PC-9 (cell line): ENCODE measurements at regions not wholly inside any gene's neighbourhood (a gene's known extent, or its start where the extent isn't known, plus 50 kb on each side); places are given as distances from the start of the nearest gene placed in this dataset.

Experiments used
- EZH2 ChIP-seq: fragments of 200-600 bp; sonication (generic); IDR thresholded peaks from 2 replicates; pipeline ENCODE4 v1.8.0; 2017; ENCODE audit warnings: antibody characterized with exemption, low read depth
- TF ChIP-seq, protein P1 (sequence below): fragments of 200-600 bp; sonication (generic); conservative IDR thresholded peaks from 2 replicates; pipeline ENCODE4 v1.6.1; 2017; ENCODE audit warnings: mixed run types, antibody characterized with exemption, mild to moderate bottlenecking, moderate library complexity

DNA sequence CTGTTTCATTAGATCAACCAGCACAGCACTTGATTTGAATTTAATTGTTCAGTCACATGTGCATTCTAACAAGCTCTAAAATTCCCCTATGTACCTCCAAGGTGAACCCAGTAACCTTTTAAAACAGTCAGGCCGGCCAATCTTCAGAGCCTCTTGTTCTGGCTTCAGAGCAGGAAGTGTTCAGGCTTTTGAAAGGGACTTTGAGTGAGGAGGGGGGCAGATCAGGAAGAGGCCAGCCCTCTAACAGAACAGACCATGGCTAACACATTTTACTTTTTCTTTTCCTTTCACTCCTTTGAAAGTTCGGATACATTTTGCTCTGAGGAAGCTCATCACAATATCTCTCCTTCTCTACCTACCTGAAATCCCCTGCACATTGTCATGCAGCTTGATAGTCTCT is 390.3 kb downstream of the TBC1D4 start:
- TF ChIP-seq, protein P1, sequence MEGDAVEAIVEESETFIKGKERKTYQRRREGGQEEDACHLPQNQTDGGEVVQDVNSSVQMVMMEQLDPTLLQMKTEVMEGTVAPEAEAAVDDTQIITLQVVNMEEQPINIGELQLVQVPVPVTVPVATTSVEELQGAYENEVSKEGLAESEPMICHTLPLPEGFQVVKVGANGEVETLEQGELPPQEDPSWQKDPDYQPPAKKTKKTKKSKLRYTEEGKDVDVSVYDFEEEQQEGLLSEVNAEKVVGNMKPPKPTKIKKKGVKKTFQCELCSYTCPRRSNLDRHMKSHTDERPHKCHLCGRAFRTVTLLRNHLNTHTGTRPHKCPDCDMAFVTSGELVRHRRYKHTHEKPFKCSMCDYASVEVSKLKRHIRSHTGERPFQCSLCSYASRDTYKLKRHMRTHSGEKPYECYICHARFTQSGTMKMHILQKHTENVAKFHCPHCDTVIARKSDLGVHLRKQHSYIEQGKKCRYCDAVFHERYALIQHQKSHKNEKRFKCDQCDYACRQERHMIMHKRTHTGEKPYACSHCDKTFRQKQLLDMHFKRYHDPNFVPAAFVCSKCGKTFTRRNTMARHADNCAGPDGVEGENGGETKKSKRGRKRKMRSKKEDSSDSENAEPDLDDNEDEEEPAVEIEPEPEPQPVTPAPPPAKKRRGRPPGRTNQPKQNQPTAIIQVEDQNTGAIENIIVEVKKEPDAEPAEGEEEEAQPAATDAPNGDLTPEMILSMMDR: no peak
- TF ChIP-seq EZH2: no peak
